Right lobe of liver (tissue), 4 donors: ENCODE measurements at regions not wholly inside any gene's neighbourhood (a gene's known extent, or its start where the extent isn't known, plus 50 kb on each side); places are given as distances from the start of the nearest gene placed in this dataset.
"Not testable (repeated sequence)": the region's sequence is repeated elsewhere in the genome, so short reads cannot be mapped to it uniquely, and the experiment has no call there.

Experiments
- POLR2A ChIP-seq: fragments of 450-650 bp; IDR thresholded peaks from one replicate; pipeline ENCODE4 v1.6.1; 2017; ENCODE audit warnings: antibody characterized with exemption, mild to moderate bottlenecking
- TF ChIP-seq, protein P1 (sequence below), 4 donors: fragments of 200-600 bp in 3 of 4; fragments of 450-650 bp in 1 of 4; IDR thresholded peaks; one replicate each; pipeline versions ENCODE4 v1.5.1 to v1.8.0; 2016 to 2022; ENCODE audit warnings: antibody characterized with exemption in 4 of 4, mild to moderate bottlenecking in 2 of 4
- donor health status: DM: no; HTN: no; CAD: no.
- donor health status: DM: no; HTN: no; CAD: no.
- donor health status: DM: no; HTN: yes; CAD: no.

DNA sequence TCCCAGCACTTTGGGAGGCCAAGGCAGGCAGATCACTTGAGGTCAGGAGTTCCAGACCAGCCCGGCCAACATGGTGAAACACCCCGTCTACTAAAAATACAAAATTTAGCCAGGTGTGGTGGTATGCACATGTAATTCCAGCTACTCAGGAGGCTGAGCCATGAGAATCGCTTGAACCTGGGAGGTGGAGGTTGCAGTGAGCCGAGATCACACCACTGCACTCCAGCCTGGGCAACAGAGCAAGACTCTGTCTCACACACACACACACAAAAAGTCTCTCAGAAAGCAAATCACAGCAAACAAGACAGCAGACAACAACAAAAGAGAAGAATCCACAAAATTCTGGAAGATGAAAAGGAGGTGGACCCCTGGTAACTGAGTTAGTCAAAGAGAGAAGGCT is 241.5 kb upstream of the NOCT start:
- TF ChIP-seq, protein P1, sequence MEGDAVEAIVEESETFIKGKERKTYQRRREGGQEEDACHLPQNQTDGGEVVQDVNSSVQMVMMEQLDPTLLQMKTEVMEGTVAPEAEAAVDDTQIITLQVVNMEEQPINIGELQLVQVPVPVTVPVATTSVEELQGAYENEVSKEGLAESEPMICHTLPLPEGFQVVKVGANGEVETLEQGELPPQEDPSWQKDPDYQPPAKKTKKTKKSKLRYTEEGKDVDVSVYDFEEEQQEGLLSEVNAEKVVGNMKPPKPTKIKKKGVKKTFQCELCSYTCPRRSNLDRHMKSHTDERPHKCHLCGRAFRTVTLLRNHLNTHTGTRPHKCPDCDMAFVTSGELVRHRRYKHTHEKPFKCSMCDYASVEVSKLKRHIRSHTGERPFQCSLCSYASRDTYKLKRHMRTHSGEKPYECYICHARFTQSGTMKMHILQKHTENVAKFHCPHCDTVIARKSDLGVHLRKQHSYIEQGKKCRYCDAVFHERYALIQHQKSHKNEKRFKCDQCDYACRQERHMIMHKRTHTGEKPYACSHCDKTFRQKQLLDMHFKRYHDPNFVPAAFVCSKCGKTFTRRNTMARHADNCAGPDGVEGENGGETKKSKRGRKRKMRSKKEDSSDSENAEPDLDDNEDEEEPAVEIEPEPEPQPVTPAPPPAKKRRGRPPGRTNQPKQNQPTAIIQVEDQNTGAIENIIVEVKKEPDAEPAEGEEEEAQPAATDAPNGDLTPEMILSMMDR (IDR thresholded peaks at IDR 0.05) = not testable (repeated sequence)
- not testable (repeated sequence) for TF ChIP-seq POLR2A
